ENCODE measurements at regions not wholly inside any gene's neighbourhood (a gene's known extent, or its start where the extent isn't known, plus 50 kb on each side); places are given as distances from the start of the nearest gene placed in this dataset.

DNA sequence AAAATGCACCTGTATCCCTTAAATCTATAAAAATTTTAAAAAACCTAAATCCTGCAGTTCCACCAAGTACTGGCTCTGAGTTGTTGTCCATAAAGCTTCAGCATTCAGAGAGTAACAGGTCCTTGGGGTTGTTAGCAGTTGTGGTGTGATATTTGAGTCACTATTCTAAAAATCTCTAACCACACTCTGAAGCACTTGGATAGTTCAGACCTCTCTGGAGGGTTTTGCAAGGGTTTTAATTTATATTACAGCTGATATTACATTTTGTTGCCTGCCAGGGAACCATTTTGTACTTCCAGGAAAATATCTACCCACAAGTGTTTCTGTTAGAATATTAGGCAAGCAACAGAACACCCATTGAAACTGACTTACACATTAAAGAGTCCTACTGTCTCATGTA, 255.6 kb downstream of the TBL1XR1 start:
- TF ChIP-seq, protein P1, sequence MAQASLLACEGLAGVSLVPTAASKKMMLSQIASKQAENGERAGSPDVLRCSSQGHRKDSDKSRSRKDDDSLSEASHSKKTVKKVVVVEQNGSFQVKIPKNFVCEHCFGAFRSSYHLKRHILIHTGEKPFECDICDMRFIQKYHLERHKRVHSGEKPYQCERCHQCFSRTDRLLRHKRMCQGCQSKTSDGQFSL (CRISPR knock-in tag; IDR thresholded peaks at IDR 0.05): no peak
- TF ChIP-seq, protein P2, sequence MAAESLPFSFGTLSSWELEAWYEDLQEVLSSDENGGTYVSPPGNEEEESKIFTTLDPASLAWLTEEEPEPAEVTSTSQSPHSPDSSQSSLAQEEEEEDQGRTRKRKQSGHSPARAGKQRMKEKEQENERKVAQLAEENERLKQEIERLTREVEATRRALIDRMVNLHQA (CRISPR knock-in tag; IDR thresholded peaks at IDR 0.05): no peak
- TF ChIP-seq, protein P3, sequence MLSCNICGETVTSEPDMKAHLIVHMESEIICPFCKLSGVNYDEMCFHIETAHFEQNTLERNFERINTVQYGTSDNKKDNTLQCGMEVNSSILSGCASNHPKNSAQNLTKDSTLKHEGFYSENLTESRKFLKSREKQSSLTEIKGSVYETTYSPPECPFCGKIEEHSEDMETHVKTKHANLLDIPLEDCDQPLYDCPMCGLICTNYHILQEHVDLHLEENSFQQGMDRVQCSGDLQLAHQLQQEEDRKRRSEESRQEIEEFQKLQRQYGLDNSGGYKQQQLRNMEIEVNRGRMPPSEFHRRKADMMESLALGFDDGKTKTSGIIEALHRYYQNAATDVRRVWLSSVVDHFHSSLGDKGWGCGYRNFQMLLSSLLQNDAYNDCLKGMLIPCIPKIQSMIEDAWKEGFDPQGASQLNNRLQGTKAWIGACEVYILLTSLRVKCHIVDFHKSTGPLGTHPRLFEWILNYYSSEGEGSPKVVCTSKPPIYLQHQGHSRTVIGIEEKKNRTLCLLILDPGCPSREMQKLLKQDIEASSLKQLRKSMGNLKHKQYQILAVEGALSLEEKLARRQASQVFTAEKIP (CRISPR knock-in tag; IDR thresholded peaks at IDR 0.05; ENCODE audit: borderline replicate concordance): no peak
- no peak for TF ChIP-seq RELA (CRISPR knock-in tag; IDR thresholded peaks at IDR 0.05)
- no peak for TF ChIP-seq ZMYM4 (CRISPR knock-in tag; IDR thresholded peaks at IDR 0.05)
- no peak for TF ChIP-seq ZNF44 (CRISPR knock-in tag; IDR thresholded peaks at IDR 0.05)
- TF ChIP-seq, protein P4, sequence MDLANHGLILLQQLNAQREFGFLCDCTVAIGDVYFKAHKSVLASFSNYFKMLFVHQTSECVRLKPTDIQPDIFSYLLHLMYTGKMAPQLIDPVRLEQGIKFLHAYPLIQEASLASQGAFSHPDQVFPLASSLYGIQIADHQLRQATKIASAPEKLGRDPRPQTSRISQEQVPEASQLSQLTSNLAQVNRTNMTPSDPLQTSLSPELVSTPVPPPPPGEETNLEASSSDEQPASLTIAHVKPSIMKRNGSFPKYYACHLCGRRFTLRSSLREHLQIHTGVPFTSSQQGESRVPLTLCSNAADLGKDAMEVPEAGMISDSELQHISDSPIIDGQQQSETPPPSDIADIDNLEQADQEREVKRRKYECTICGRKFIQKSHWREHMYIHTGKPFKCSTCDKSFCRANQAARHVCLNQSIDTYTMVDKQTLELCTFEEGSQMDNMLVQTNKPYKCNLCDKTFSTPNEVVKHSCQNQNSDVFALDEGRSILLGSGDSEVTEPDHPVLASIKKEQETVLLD (CRISPR knock-in tag; IDR thresholded peaks at IDR 0.05; ENCODE audit: low read depth): no peak
- TF ChIP-seq GABPA (IDR thresholded peaks at IDR 0.05; ENCODE audit: low read depth, low read length): no peak
- TF ChIP-seq GABPA (CRISPR knock-in tag; IDR thresholded peaks at IDR 0.05; ENCODE audit: low read depth): no peak
- no peak for TF ChIP-seq ZNF121 (CRISPR knock-in tag; IDR thresholded peaks at IDR 0.05)
- no peak for TF ChIP-seq TEAD2 (CRISPR knock-in tag; IDR thresholded peaks at IDR 0.05)
- H3K4me2 ChIP-seq (ENCODE audit: low read depth, low read length): no peak overlapping the region
- H3K27ac ChIP-seq (ENCODE audit: extremely low read length, insufficient read depth, low read length): no peak overlapping the region
- no peak for FAIRE-seq
- H3K4me1 ChIP-seq (ENCODE audit: insufficient read depth, low read length): no peaks in the 10 kb centered on the region
- H3K9me3 ChIP-seq (ENCODE audit: low read length): no peaks in the 10 kb centered on the region
- H3K9ac ChIP-seq (ENCODE audit: insufficient read depth, low read depth, low read length): no peak overlapping the region
- in situ Hi-C loops (cut with HindIII; ENCODE audit: extremely low pct_ligation_motif_present, low pct_unique_long_range_greater_than_20kb) (loop anchor here (5.0 kb wide), 1 partner anchor 424 kb away; no protein-coding TSS in a partner anchor), intact Hi-C loops (cut with micrococcal nuclease; ENCODE audit: unreplicated experiment) (no loop called here)
- H2AFZ ChIP-seq (ENCODE audit: low read length): no peak overlapping the region
- ChIA-PET POLR2A (no interaction called here), CTCF (ENCODE audit: low intra/inter-chr PET ratio, low total read pairs) (no interaction called here)
- H3K27me3 ChIP-seq (ENCODE audit: control insufficient read depth in 1 of 2, insufficient read depth in 2 of 2, low read length in 2 of 2): no peaks in the 10 kb centered on the region; a peak in 1 of 5 replicates
- H3K4me3 ChIP-seq (replicated peaks in 1 of 3; ENCODE audit: insufficient read depth in 1 of 3, low read depth in 2 of 3, low read length in 3 of 3): no peak overlapping the region
- H3K79me2 ChIP-seq (ENCODE audit: insufficient read depth, low read length): no peaks in the 10 kb centered on the region
- no peaks in the 10 kb centered on the region for H3K36me3 ChIP-seq (replicated peaks in 1 of 2; ENCODE audit: control insufficient read depth in 1 of 2, insufficient read depth in 2 of 2, low read length in 2 of 2)
- no peak for ATAC-seq
- no TSS peak for BruUV-seq (replicated peaks)
- DNase-seq (ENCODE audit: low spot score): no peak
- no peaks in the 10 kb centered on the region for H4K20me1 ChIP-seq (ENCODE audit: insufficient read depth, low read length)
